ENCODE measurements at regions not wholly inside any gene's neighbourhood (a gene's known extent, or its start where the extent isn't known, plus 50 kb on each side); places are given as distances from the start of the nearest gene placed in this dataset.

GRCh38 chr5:35335752-35336151 lies 105.5 kb upstream of the PRLR start:
- TF ChIP-seq, protein P1, sequence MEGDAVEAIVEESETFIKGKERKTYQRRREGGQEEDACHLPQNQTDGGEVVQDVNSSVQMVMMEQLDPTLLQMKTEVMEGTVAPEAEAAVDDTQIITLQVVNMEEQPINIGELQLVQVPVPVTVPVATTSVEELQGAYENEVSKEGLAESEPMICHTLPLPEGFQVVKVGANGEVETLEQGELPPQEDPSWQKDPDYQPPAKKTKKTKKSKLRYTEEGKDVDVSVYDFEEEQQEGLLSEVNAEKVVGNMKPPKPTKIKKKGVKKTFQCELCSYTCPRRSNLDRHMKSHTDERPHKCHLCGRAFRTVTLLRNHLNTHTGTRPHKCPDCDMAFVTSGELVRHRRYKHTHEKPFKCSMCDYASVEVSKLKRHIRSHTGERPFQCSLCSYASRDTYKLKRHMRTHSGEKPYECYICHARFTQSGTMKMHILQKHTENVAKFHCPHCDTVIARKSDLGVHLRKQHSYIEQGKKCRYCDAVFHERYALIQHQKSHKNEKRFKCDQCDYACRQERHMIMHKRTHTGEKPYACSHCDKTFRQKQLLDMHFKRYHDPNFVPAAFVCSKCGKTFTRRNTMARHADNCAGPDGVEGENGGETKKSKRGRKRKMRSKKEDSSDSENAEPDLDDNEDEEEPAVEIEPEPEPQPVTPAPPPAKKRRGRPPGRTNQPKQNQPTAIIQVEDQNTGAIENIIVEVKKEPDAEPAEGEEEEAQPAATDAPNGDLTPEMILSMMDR (IDR thresholded peaks at IDR 0.05): no peak
- Histone ChIP-seq H3K9me3 (no peaks in the 10 kb centered on the region), H3K27ac (no peak overlapping the region), H3K27me3 (no peaks in the 10 kb centered on the region), H3K36me3 (no peaks in the 10 kb centered on the region), H3K4me3 (no peak overlapping the region), H3K4me1 (no peaks in the 10 kb centered on the region)
- intact Hi-C loops (cut with DNase I): no loop called here
- DNase-seq (ENCODE audit: low spot score in 2 of 2): no peak

DNA sequence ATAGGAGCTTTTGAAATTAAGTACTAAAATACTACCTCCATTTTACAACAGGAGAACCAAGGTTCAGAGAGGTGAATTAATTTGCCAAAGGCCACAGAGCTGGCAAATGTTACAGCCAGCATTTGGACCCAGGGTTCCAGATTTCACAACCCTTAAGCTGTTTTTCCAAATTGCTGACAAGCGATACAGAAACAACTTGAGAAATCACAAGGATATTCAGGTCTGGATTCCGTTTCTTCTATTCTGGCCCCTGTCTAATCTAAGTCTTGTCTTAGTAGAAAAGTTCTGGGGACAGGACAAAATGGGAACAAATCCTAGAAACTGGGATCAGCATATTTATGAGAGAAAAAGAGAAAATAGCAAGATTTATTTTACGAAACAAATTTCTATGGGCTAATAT lies 103.1 kb upstream of the PRLR start:
- Histone ChIP-seq H3K4me1 (no peaks in the 10 kb centered on the region), H3K36me3 (no peaks in the 10 kb centered on the region), H3K27ac (no peak overlapping the region), H3K9me3 (no peaks in the 10 kb centered on the region), H3K4me3 (no peak overlapping the region), H3K27me3 (no peaks in the 10 kb centered on the region)
- intact Hi-C loops (cut with DNase I): no loop called here
- DNase-seq (ENCODE audit: low spot score in 2 of 2): no peak
- TF ChIP-seq, protein P1 (IDR thresholded peaks at IDR 0.05): no peak

GRCh38 chr5:35331956-35332950 lies 102.0 kb upstream of the PRLR start:
- no peaks in the 10 kb centered on the region for H3K27me3 ChIP-seq
- no peak for DNase-seq (ENCODE audit: low spot score in 2 of 2)
- H3K27ac ChIP-seq: no peak overlapping the region
- intact Hi-C loops (cut with DNase I): no loop called here
- no peak overlapping the region for H3K4me3 ChIP-seq
- H3K36me3 ChIP-seq: no peaks in the 10 kb centered on the region
- TF ChIP-seq, protein P1 (IDR thresholded peaks at IDR 0.05): no peak
- H3K4me1 ChIP-seq: no peaks in the 10 kb centered on the region
- H3K9me3 ChIP-seq: no peaks in the 10 kb centered on the region

DNA sequence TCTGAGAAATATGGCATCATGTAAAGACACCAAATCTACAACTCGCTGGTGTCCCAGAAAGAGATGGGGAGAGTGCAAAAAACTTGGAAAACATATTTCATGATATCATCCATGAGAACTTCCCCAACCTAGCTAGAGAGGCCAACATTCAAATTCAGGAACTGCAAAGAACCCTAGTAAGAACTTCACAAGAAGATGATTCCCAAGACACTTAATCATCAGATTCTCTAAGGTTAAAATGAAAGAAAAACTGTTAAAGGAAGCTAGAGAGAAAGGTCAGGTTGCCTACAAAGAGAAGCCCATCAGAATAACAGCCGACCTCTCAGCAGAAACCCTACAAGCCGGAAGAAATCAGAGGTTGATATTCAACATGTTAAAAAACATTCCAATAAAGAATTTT lies 95.5 kb upstream of the PRLR start:
- Histone ChIP-seq H3K4me3 (no peak overlapping the region), H3K9me3 (no peaks in the 10 kb centered on the region), H3K4me1 (no peaks in the 10 kb centered on the region), H3K36me3 (no peaks in the 10 kb centered on the region), H3K27me3 (no peaks in the 10 kb centered on the region), H3K27ac (no peak overlapping the region)
- no peak for DNase-seq (ENCODE audit: low spot score in 2 of 2)
- TF ChIP-seq, protein P1 (IDR thresholded peaks at IDR 0.05): no peak
- intact Hi-C loops (cut with DNase I): no loop called here

- no peak overlapping the region for H3K4me3 ChIP-seq
- intact Hi-C loops (cut with DNase I): no loop called here
Measured at GRCh38 chr5:35324679-35325078, 94.4 kb upstream of the PRLR start.

More at GRCh38 chr5:35324679-35325078, 94.4 kb upstream of the PRLR start:
- H3K9me3 ChIP-seq: no peaks in the 10 kb centered on the region
- H3K4me1 ChIP-seq: no peaks in the 10 kb centered on the region
- TF ChIP-seq, protein P1 (IDR thresholded peaks at IDR 0.05): no peak
- no peak for DNase-seq (ENCODE audit: low spot score in 2 of 2)
- no peak overlapping the region for H3K27ac ChIP-seq
- no peaks in the 10 kb centered on the region for H3K36me3 ChIP-seq
- H3K27me3 ChIP-seq: no peaks in the 10 kb centered on the region
